ENCODE measurements at regions not wholly inside any gene's neighbourhood (a gene's known extent, or its start where the extent isn't known, plus 50 kb on each side); places are given as distances from the start of the nearest gene placed in this dataset.

DNA sequence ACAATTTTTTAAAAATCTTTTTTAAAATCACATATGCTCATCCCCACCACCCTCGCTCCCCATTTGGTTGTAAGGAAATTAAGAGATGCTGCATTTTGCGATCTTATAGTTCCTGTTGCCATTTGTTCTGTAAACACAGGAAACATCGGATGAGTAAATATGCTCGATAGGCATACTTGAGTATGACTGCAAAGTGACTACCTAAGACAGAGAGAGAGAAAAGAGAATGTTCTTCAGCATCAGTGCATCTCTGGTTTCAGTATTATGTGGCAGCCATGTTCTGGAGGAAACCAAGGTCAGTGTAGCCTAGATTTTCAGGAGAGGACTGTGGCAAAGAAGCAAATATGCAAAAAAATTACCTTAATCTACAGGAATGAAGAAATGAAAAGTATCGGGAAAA, 265.5 kb upstream of the FMN2 start:
- 100% methylated on average over 3 of the region's 5 CpGs for WGBS (ENCODE audit: insufficient coverage)
- no peaks in the 10 kb centered on the region for H3K27me3 ChIP-seq (ENCODE audit: control insufficient read depth, insufficient read depth, low read length)
- H3K4me3 ChIP-seq (ENCODE audit: low read length) = no peak overlapping the region
- no peak for DNase-seq
- H3K4me1 ChIP-seq (ENCODE audit: control insufficient read depth, insufficient read depth, low read length) = no peaks in the 10 kb centered on the region
- no peak overlapping the region for H3K27ac ChIP-seq (ENCODE audit: low read length)
- no peaks in the 10 kb centered on the region for H3K9me3 ChIP-seq (replicated peaks; ENCODE audit: control insufficient read depth, low read depth, low read length)
- H3K36me3 ChIP-seq (ENCODE audit: control insufficient read depth, insufficient read depth, low read length) = no peaks in the 10 kb centered on the region

DNA sequence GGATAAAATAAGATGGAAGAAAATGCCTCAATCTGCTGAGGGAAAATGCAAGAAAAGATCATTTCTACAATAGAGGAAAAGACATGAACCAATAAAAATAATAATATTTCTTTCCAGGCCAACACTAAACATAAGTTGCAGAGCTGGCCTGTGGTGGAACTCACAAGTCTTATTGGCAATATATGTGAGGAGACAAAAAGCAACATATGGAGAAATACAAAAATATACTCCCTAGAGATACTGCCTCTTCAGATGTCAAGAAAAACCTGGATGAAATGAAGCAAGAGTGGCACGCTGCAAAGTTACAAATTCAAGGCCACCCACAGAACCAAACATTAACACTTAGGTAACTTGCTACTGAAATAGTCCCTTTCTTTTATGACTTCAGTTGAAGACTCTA, 264.9 kb upstream of the FMN2 start:
- Histone ChIP-seq H3K4me1 (ENCODE audit: control insufficient read depth, insufficient read depth, low read length) (no peaks in the 10 kb centered on the region), H3K9me3 (replicated peaks; ENCODE audit: control insufficient read depth, low read depth, low read length) (no peaks in the 10 kb centered on the region), H3K27me3 (ENCODE audit: control insufficient read depth, insufficient read depth, low read length) (no peaks in the 10 kb centered on the region), H3K4me3 (ENCODE audit: low read length) (no peak overlapping the region), H3K36me3 (ENCODE audit: control insufficient read depth, insufficient read depth, low read length) (no peaks in the 10 kb centered on the region), H3K27ac (ENCODE audit: low read length) (no peak overlapping the region)
- DNase-seq = no peak
- no CpG with 5 or more reads among the region's 1 CpG for WGBS (ENCODE audit: insufficient coverage)

DNA sequence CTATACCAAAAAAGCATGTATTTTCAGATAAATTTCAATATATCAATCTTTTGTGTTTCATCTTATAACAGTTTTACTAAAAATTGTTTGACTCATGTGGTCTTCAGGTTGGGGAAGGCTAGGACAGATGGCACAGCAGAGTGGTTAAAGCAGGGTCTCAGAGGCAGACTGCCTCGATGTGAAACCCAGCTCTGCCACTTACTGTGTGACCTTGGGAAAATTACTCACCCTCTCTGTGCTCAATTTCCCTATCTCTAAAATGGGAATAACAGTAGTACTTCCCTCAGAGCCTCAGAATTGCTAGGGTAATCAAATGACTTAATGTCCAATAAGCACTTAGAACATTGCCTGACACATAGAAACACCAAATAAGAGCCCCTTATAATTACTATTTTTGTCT, 262.1 kb upstream of the FMN2 start:
- Histone ChIP-seq H3K27me3 (ENCODE audit: control insufficient read depth, insufficient read depth, low read length) (no peaks in the 10 kb centered on the region), H3K36me3 (ENCODE audit: control insufficient read depth, insufficient read depth, low read length) (no peaks in the 10 kb centered on the region), H3K4me3 (ENCODE audit: low read length) (no peak overlapping the region), H3K27ac (ENCODE audit: low read length) (no peak overlapping the region), H3K4me1 (ENCODE audit: control insufficient read depth, insufficient read depth, low read length) (peaks cover 9% of the 10 kb centered on the region), H3K9me3 (replicated peaks; ENCODE audit: control insufficient read depth, low read depth, low read length) (no peaks in the 10 kb centered on the region)
- WGBS (ENCODE audit: insufficient coverage) = no CpG with 5 or more reads among the region's 1 CpG
- no peak for DNase-seq

DNA sequence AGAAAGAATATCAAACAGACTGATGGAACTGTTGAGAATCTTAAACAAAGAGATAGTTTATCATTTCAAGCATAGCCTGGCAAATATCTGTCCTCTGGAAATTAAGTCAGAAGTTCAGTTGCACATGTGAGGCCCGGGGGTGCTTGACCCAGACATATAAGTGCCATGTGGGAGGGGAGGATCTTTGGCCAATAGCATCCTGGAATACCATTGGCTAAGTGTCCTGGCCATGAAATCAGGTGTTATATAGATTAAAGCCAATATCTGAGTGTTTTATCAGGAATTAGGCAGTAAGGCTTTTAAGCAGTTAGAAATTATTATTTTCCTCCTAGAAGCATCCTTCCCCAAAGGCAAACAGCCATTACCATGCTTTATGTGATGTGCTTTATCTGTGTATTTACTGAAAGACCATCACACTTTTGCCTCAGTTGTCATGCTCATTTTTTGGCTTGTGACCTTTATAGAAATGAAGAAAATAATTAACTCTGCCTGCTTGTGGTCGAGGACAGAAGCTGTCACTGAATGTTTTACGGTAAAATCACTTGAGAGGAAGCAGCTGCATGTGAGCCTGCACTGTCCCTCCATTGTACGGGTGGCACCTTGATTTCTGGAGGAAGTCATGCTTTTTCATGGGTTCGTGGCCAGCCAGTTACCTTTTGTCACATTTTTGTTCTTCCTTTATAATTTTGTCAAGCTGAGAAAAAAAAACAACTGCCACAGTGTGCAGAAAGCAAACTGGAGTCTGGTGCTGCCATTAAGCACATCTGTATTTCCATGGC, 259.9 kb upstream of the FMN2 start:
- 52% methylated on average over 5 of the region's 5 CpGs for WGBS (ENCODE audit: insufficient coverage)
- Histone ChIP-seq H3K27me3 (ENCODE audit: control insufficient read depth, insufficient read depth, low read length) (no peaks in the 10 kb centered on the region), H3K36me3 (ENCODE audit: control insufficient read depth, insufficient read depth, low read length) (no peaks in the 10 kb centered on the region), H3K9me3 (replicated peaks; ENCODE audit: control insufficient read depth, low read depth, low read length) (no peaks in the 10 kb centered on the region), H3K4me3 (ENCODE audit: low read length) (no peak overlapping the region), H3K27ac (ENCODE audit: low read length) (no peak overlapping the region), H3K4me1 (ENCODE audit: control insufficient read depth, insufficient read depth, low read length) (peaks cover 9% of the 10 kb centered on the region)
- DNase-seq = no peak

DNA sequence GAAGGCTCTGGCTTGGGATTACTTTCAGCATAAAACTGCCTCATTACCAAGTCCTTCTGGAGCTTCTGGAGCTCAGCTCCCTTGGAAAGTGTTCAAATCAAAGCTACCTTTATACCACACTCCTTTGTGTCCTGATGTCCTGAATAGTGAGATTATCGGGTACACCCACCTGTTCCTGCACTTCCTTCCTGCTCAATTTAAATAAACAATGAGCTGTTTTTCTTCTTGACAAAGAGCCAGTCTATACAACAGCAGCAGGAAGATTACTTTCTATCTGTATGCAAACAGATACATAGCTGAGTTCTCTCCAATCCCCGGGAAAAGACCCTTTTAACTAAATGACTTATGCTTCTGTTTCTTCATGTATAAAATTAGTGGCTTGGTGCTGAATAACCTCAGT, 258.0 kb upstream of the FMN2 start:
- Histone ChIP-seq H3K27ac (ENCODE audit: low read length) (peak overlapping the region; percentile 17), H3K36me3 (ENCODE audit: control insufficient read depth, insufficient read depth, low read length) (no peaks in the 10 kb centered on the region), H3K27me3 (ENCODE audit: control insufficient read depth, insufficient read depth, low read length) (no peaks in the 10 kb centered on the region), H3K4me1 (ENCODE audit: control insufficient read depth, insufficient read depth, low read length) (peaks cover 9% of the 10 kb centered on the region), H3K4me3 (ENCODE audit: low read length) (no peak overlapping the region), H3K9me3 (replicated peaks; ENCODE audit: control insufficient read depth, low read depth, low read length) (no peaks in the 10 kb centered on the region)
- DNase-seq = peak; percentile 49
- WGBS (ENCODE audit: insufficient coverage) = 14% methylated on average over 1 of the region's 2 CpGs

DNA sequence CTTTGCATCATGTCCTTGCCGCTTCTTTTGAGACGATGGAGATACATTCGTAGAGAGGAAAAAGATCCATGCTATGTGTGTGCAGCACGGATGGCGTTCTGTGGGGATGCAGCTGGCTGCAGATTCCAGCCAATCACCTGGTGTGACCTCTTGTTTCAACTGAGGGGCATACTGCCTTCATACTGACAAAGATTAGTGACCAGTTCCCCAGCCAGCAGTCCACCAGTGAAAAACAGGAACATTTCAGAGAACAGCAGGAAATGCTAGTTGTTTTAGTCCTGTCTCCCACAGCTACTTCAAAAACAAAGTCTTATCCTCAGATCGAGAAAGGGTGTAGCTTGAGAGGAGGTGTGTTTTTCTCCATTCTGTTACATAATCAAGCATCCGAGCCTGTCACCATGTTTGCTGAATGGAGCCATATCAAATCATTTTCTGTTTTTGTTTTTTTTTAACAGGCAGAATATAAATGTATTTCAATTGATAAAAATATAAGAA, 255.7 kb upstream of the FMN2 start:
- DNase-seq = no peak
- no peaks in the 10 kb centered on the region for H3K36me3 ChIP-seq (ENCODE audit: control insufficient read depth, insufficient read depth, low read length)
- H3K4me3 ChIP-seq (ENCODE audit: low read length) = no peak overlapping the region
- H3K27ac ChIP-seq (ENCODE audit: low read length) = no peak overlapping the region
- H3K27me3 ChIP-seq (ENCODE audit: control insufficient read depth, insufficient read depth, low read length) = no peaks in the 10 kb centered on the region
- 85% methylated on average over 5 of the region's 7 CpGs for WGBS (ENCODE audit: insufficient coverage)
- no peaks in the 10 kb centered on the region for H3K9me3 ChIP-seq (replicated peaks; ENCODE audit: control insufficient read depth, low read depth, low read length)
- H3K4me1 ChIP-seq (ENCODE audit: control insufficient read depth, insufficient read depth, low read length) = peaks cover 9% of the 10 kb centered on the region

DNA sequence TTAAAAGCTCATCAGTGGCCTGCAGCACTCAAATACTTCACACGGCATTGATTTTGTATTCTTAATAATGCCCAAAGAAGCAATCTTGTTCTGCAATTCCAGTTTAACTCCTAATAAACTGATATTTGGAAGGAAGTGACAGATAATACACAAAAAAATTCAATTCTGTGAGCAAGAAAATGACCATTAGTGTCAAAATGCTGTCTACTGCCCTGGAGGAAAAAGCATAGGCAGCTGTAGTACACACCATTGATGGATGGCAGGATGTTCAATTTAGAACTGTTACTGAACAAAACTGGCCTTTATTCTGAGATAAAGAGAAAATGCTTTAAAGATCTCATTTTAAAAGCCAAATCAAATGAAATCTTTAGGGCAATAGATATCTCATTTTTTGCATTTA, 251.3 kb upstream of the FMN2 start:
- Histone ChIP-seq H3K4me3 (ENCODE audit: low read length) (no peak overlapping the region), H3K36me3 (ENCODE audit: control insufficient read depth, insufficient read depth, low read length) (no peaks in the 10 kb centered on the region), H3K9me3 (replicated peaks; ENCODE audit: control insufficient read depth, low read depth, low read length) (no peaks in the 10 kb centered on the region), H3K27ac (ENCODE audit: low read length) (no peak overlapping the region), H3K27me3 (ENCODE audit: control insufficient read depth, insufficient read depth, low read length) (no peaks in the 10 kb centered on the region), H3K4me1 (ENCODE audit: control insufficient read depth, insufficient read depth, low read length) (no peaks in the 10 kb centered on the region)
- no peak for DNase-seq
- no CpG with 5 or more reads among the region's 1 CpG for whole genome bisulfite sequencing (ENCODE audit: insufficient coverage)

DNA sequence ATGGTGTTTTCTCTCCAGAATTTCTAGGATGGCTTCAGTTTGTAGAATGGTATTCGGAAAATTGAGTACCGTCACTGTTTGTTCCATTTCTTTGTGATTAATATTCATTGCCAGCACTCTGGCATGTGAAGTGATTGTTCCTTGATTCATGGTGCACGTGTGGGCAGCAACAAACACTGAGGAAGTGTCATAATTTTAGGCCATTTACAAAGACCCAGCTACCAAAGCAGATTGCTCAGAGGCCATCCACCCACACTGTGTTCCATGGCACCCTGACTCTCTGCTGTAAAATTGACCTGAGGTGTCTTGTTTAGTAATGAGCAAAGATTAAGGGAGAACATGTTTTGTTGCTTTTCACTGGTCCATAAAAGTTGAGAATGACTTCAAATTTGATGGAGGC, 250.9 kb upstream of the FMN2 start:
- DNase-seq = no peak
- 100% methylated on average over 2 of the region's 3 CpGs for WGBS (ENCODE audit: insufficient coverage)
- H3K36me3 ChIP-seq (ENCODE audit: control insufficient read depth, insufficient read depth, low read length) = no peaks in the 10 kb centered on the region
- H3K9me3 ChIP-seq (replicated peaks; ENCODE audit: control insufficient read depth, low read depth, low read length) = no peaks in the 10 kb centered on the region
- H3K27me3 ChIP-seq (ENCODE audit: control insufficient read depth, insufficient read depth, low read length) = no peaks in the 10 kb centered on the region
- H3K4me1 ChIP-seq (ENCODE audit: control insufficient read depth, insufficient read depth, low read length) = no peaks in the 10 kb centered on the region
- no peak overlapping the region for H3K4me3 ChIP-seq (ENCODE audit: low read length)
- H3K27ac ChIP-seq (ENCODE audit: low read length) = no peak overlapping the region

DNA sequence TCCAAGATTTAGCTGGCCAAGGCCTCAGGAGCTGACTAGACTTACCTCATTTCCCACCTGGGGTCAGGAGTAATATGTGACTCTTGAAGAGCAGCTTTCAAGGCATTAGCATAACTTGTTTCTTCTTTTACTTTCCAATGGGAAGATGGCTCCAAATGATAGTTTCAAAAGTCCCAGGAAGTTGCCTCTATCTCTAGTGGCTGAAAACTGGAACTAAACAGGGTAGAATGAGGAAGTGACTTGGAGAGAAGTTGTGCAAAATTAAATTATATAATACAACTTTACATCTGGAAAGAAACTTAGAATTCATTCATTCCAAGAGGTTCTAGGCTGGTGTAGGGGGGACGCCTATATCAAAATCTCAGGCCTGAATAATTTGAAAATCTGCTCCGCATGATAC, 250.1 kb upstream of the FMN2 start:
- no CpG with 5 or more reads among the region's 2 CpGs for WGBS (ENCODE audit: insufficient coverage)
- Histone ChIP-seq H3K4me1 (ENCODE audit: control insufficient read depth, insufficient read depth, low read length) (no peaks in the 10 kb centered on the region), H3K36me3 (ENCODE audit: control insufficient read depth, insufficient read depth, low read length) (no peaks in the 10 kb centered on the region), H3K4me3 (ENCODE audit: low read length) (no peak overlapping the region), H3K9me3 (replicated peaks; ENCODE audit: control insufficient read depth, low read depth, low read length) (no peaks in the 10 kb centered on the region), H3K27ac (ENCODE audit: low read length) (no peak overlapping the region), H3K27me3 (ENCODE audit: control insufficient read depth, insufficient read depth, low read length) (no peaks in the 10 kb centered on the region)
- no peak for DNase-seq

DNA sequence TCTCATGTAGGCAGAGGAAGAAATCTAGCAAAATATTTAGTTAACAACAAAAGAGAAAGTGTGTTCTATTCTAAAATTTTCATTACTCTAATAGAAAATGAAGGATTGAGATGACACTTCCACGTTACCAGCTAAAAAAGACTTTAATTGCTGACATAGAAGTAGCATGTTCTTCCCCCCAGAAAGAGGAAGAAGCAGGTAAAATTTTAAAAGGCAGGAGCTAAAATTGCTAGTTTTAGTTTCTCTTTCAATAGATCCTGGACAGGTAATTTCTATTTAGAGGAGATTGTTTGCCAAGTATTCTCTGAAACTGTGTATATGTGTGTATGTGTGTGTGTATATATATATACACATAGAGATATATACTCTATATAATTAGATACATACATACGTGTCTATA, 248.1 kb upstream of the FMN2 start:
- Histone ChIP-seq H3K27me3 (ENCODE audit: control insufficient read depth, insufficient read depth, low read length) (no peaks in the 10 kb centered on the region), H3K27ac (ENCODE audit: low read length) (no peak overlapping the region), H3K9me3 (replicated peaks; ENCODE audit: control insufficient read depth, low read depth, low read length) (no peaks in the 10 kb centered on the region), H3K4me1 (ENCODE audit: control insufficient read depth, insufficient read depth, low read length) (no peaks in the 10 kb centered on the region), H3K36me3 (ENCODE audit: control insufficient read depth, insufficient read depth, low read length) (no peaks in the 10 kb centered on the region), H3K4me3 (ENCODE audit: low read length) (no peak overlapping the region)
- no CpG with 5 or more reads among the region's 2 CpGs for WGBS (ENCODE audit: insufficient coverage)
- no peak for DNase-seq

DNA sequence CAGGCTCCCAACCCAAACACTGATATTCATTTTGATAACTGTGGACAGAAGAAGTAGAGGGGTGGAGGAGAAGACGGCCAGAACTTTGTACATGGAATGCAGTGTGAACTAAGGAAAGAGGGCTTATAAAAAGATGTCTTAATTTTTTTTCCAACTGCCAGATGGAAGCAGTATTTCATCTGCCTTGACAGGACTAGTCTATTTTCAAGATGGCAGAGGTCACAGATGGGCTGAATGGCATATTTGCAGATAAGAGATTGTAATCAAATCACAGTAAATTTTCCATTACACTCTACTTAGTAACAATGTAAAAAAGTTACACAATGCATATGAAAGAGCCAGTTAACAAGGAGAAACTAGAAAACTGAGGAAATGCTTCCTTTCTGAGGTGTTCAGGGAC, 246.8 kb upstream of the FMN2 start:
- H3K27ac ChIP-seq (ENCODE audit: low read length) = no peak overlapping the region
- H3K4me3 ChIP-seq (ENCODE audit: low read length) = no peak overlapping the region
- WGBS (ENCODE audit: insufficient coverage) = no CpG with 5 or more reads among the region's 1 CpG
- H3K27me3 ChIP-seq (ENCODE audit: control insufficient read depth, insufficient read depth, low read length) = no peaks in the 10 kb centered on the region
- H3K36me3 ChIP-seq (ENCODE audit: control insufficient read depth, insufficient read depth, low read length) = no peaks in the 10 kb centered on the region
- H3K4me1 ChIP-seq (ENCODE audit: control insufficient read depth, insufficient read depth, low read length) = no peaks in the 10 kb centered on the region
- no peaks in the 10 kb centered on the region for H3K9me3 ChIP-seq (replicated peaks; ENCODE audit: control insufficient read depth, low read depth, low read length)
- no peak for DNase-seq
